H1 (cell line): ENCODE measurements at regions not wholly inside any gene's neighbourhood (a gene's known extent, or its start where the extent isn't known, plus 50 kb on each side); places are given as distances from the start of the nearest gene placed in this dataset.

Source experiments
- CTCF ChIA-PET: fragments of 300-600 bp; sonication (Branson Sonifier 250); formaldehyde crosslinking; loops from one replicate; lab custom pipeline; 2021; ENCODE audit not compliant: partially characterized antibody; lab: Charles Lee
- POLR2A ChIA-PET: fragments of 300-600 bp; sonication (Branson Sonifier 250); formaldehyde crosslinking; loops from one replicate; lab custom pipeline; 2021; ENCODE audit warnings: inconsistent platforms; ENCODE audit not compliant: partially characterized antibody; lab: Charles Lee
- DNase-seq, 2 experiments: peaks; one replicate each; pipeline versions ENCODE4 v3.0.0 to v3.0.0-alpha.2; 2010 to 2022; ENCODE audit warnings: low spot score in 2 of 2, low read depth in 1 of 2, mixed read lengths in 1 of 2
- FAIRE-seq: peaks from 2 replicates; lab custom pipeline; 2011; peaks lifted over from hg19 to GRCh38; lab: Jason Lieb, UNC
- H2AFZ ChIP-seq: 2 replicates; pipeline ENCODE4 v1.8.1; 2012; ENCODE audit warnings: low read length, inconsistent platforms
- H2AK5ac ChIP-seq: 2 replicates; pipeline ENCODE4 v1.6.1; 2013; ENCODE audit warnings: low read depth, low read length
- H2BK120ac ChIP-seq: replicated peaks from 2 replicates; pipeline ENCODE3; 2013; ENCODE audit warnings: low read depth, low read length, inconsistent platforms
- H2BK12ac ChIP-seq: 2 replicates; pipeline ENCODE4 v1.6.1; 2013; ENCODE audit warnings: low read depth, low read length
- H2BK15ac ChIP-seq: 2 replicates; pipeline ENCODE4 v1.6.1; 2013; ENCODE audit warnings: low read length
- H2BK20ac ChIP-seq: 2 replicates; pipeline ENCODE4 v1.6.1; 2013; ENCODE audit warnings: low read length
- H2BK5ac ChIP-seq: 2 replicates; pipeline ENCODE4 v1.6.1; 2013; ENCODE audit warnings: low read depth, low read length
- H3K14ac ChIP-seq: 2 replicates; pipeline ENCODE4 v1.6.1; 2013; ENCODE audit warnings: inconsistent platforms; ENCODE audit not compliant: insufficient read length
- H3K18ac ChIP-seq: 2 replicates; pipeline ENCODE4 v1.6.1; 2013; ENCODE audit warnings: low read length; ENCODE audit errors: extremely low read depth
- H3K23ac ChIP-seq: 2 replicates; pipeline ENCODE4 v1.6.1; 2013; ENCODE audit warnings: inconsistent platforms; ENCODE audit not compliant: insufficient read length
- H3K23me2 ChIP-seq: 2 replicates; pipeline ENCODE4 v1.6.1; 2013; ENCODE audit warnings: low read depth, low read length
- H3K27ac ChIP-seq: 2 replicates; pipeline ENCODE4 v1.6.1; 2011; ENCODE audit warnings: low read depth, low read length, inconsistent platforms
- H3K27me3 ChIP-seq, 4 experiments: replicated peaks in 1 of 4; 1 replicate in 1 of 4; 2 replicates in 3 of 4; pipeline versions ENCODE4 v1.6.1 to v1.8.1; 2011 to 2013; ENCODE audit warnings: low read length in 3 of 4, mild to moderate bottlenecking in 3 of 4, inconsistent platforms in 2 of 4, mixed read lengths in 2 of 4, moderate library complexity in 1 of 4; ENCODE audit not compliant: control insufficient read depth in 3 of 4, insufficient read depth in 3 of 4; ENCODE audit errors: extremely low read depth in 1 of 4
- H3K36me3 ChIP-seq, 4 experiments: 2 replicates each; pipeline versions ENCODE4 v1.6.1 to v1.8.1; 2011 to 2013; ENCODE audit warnings: mild to moderate bottlenecking in 4 of 4, low read length in 3 of 4, moderate library complexity in 2 of 4, control low read depth in 1 of 4, inconsistent platforms in 1 of 4; ENCODE audit not compliant: insufficient read depth in 4 of 4, control insufficient read depth in 2 of 4
- H3K4ac ChIP-seq: replicated peaks from 2 replicates; pipeline ENCODE3; 2013; ENCODE audit warnings: low read length, low read depth, mixed read lengths, inconsistent platforms; ENCODE audit not compliant: insufficient read length
- H3K4me1 ChIP-seq, 4 experiments: replicated peaks in 1 of 4; 1 replicate in 1 of 4; 2 replicates in 3 of 4; pipeline versions ENCODE4 v1.6.1 to v1.8.1; 2011 to 2013; ENCODE audit warnings: low read length in 3 of 4, inconsistent platforms in 2 of 4, mixed read lengths in 1 of 4; ENCODE audit not compliant: insufficient read depth in 4 of 4, control insufficient read depth in 3 of 4
- H3K4me2 ChIP-seq, 2 experiments: 2 replicates each; pipeline versions ENCODE4 v1.6.1 to v1.8.1; 2011 to 2013; ENCODE audit warnings: low read depth in 2 of 2, low read length in 2 of 2, control low read depth in 1 of 2, inconsistent platforms in 1 of 2, mild to moderate bottlenecking in 1 of 2; ENCODE audit not compliant: insufficient read depth in 1 of 2
- H3K4me3 ChIP-seq, 4 experiments: fragments of 200-600, 300-600 bp in 1 of 4; sonication (generic), shearing (Covaris generic), sonication (Bioruptor Twin) in 1 of 4; 2 replicates each; pipeline versions ENCODE4 v1.5.1 to v1.8.1; 2011 to 2016; ENCODE audit warnings: low read length in 4 of 4, low read depth in 3 of 4, control low read depth in 2 of 4, inconsistent platforms in 2 of 4, mild to moderate bottlenecking in 2 of 4, mixed read lengths in 1 of 4, moderate library complexity in 1 of 4; ENCODE audit not compliant: insufficient read depth in 2 of 4; ENCODE audit errors: extremely low read depth in 1 of 4
- H3K56ac ChIP-seq: replicated peaks from 2 replicates; pipeline ENCODE3; 2013; ENCODE audit warnings: low read depth, mild to moderate bottlenecking, mixed read lengths, low read length, inconsistent platforms; ENCODE audit not compliant: insufficient read length
- H3K79me1 ChIP-seq: 2 replicates; pipeline ENCODE4 v1.6.1; 2013; ENCODE audit warnings: low read depth, low read length, control low read depth
- H3K79me2 ChIP-seq, 2 experiments: 2 replicates each; pipeline versions ENCODE4 v1.6.1 to v1.8.1; 2012 to 2013; ENCODE audit warnings: low read length in 2 of 2, mild to moderate bottlenecking in 2 of 2, inconsistent platforms in 1 of 2; ENCODE audit not compliant: insufficient read depth in 2 of 2, control insufficient read depth in 1 of 2
- H3K9ac ChIP-seq, 4 experiments: replicated peaks in 1 of 4; 1 replicate in 1 of 4; 2 replicates in 3 of 4; pipeline versions ENCODE4 v1.6.1 to v1.8.1; 2011 to 2013; ENCODE audit warnings: low read depth in 3 of 4, low read length in 3 of 4, control low read depth in 2 of 4, mild to moderate bottlenecking in 2 of 4, moderate library complexity in 2 of 4, inconsistent platforms in 1 of 4; ENCODE audit errors: extremely low read depth in 1 of 4
- H3K9me3 ChIP-seq, 2 experiments: 2 replicates each; pipeline versions ENCODE4 v1.6.1 to v1.8.1; 2012 to 2013; ENCODE audit warnings: mild to moderate bottlenecking in 2 of 2, moderate library complexity in 2 of 2, control low read depth in 1 of 2, inconsistent platforms in 1 of 2, low read depth in 1 of 2, low read length in 1 of 2, mixed read lengths in 1 of 2; ENCODE audit not compliant: insufficient read depth in 2 of 2
- H4K20me1 ChIP-seq, 2 experiments: replicated peaks in 1 of 2; 2 replicates each; pipeline versions ENCODE3 to v1.8.1; 2011 to 2013; ENCODE audit warnings: inconsistent platforms in 2 of 2, low read length in 2 of 2, mild to moderate bottlenecking in 1 of 2; ENCODE audit not compliant: insufficient read depth in 2 of 2, control insufficient read depth in 1 of 2
- H4K5ac ChIP-seq: 2 replicates; pipeline ENCODE4 v1.6.1; 2013; ENCODE audit warnings: low read length, low read depth, mixed read lengths, inconsistent platforms; ENCODE audit not compliant: insufficient read length
- H4K8ac ChIP-seq: 2 replicates; pipeline ENCODE4 v1.8.0; 2013; ENCODE audit warnings: mild to moderate bottlenecking, moderate library complexity, low read length, inconsistent platforms; ENCODE audit not compliant: insufficient read depth; ENCODE audit errors: extremely low read depth
- H4K91ac ChIP-seq: replicated peaks from 2 replicates; pipeline ENCODE3; 2013; ENCODE audit warnings: low read length, mixed read lengths, inconsistent platforms; ENCODE audit not compliant: insufficient read length
- FOSL1 ChIP-seq: IDR thresholded peaks from 2 replicates; pipeline ENCODE4 v1.6.1; 2011; ENCODE audit warnings: mild to moderate bottlenecking, low read depth, low read length, moderate library complexity; ENCODE audit not compliant: insufficient read depth
- HDAC2 ChIP-seq, 2 experiments: fragments of 300-600 bp in 1 of 2; sonication (generic) in 1 of 2; IDR thresholded peaks; 2 replicates each; pipeline ENCODE4 v1.6.1; 2011 to 2012; ENCODE audit warnings: low read depth in 2 of 2, low read length in 2 of 2, mild to moderate bottlenecking in 2 of 2, moderate library complexity in 2 of 2, borderline replicate concordance in 1 of 2, inconsistent platforms in 1 of 2
- WGBS, 2 experiments: shearing (Covaris generic) in 1 of 2; methylation state at CpG; one replicate each; pipeline versions ENCODE4 v1.1.6 to v1.1.7; 2013 to 2015; ENCODE audit warnings: low lambda C conversion rate in 2 of 2, mixed read lengths in 2 of 2, inconsistent platforms in 1 of 2, low coverage in 1 of 2, missing lambda C conversion rate in 1 of 2; ENCODE audit not compliant: insufficient replicate concordance in 2 of 2, insufficient coverage in 1 of 2, insufficient read length in 1 of 2; ENCODE audit errors: extremely low coverage in 1 of 2, missing lambda C conversion rate in 1 of 2; 5-methylcytosine and 5-hydroxymethylcytosine counted together

DNA sequence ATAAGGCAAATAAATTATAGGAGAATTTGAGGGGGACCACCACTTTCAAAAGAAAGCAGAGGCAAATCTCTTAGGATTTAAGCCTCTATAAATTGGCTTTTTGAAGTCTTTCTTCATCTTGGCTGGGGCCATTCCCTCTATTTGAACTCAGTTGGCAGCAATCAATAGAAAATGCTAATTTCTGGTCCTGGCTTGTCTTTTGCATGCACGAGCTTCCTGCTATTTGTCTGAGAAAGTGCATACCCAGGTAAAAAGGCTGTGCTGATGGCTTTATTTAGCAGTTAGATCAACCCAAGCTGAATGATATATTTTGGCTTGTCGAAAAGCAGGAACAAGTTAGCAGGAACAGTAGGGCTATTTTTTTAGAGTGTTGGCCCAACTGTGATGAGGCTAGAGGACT lies 64.1 kb upstream of the GRAMD1B start:
- Histone ChIP-seq H2BK5ac (no peak overlapping the region), H2AK5ac (no peak overlapping the region), H3K79me1 (no peaks in the 10 kb centered on the region), H2BK120ac (no peak overlapping the region), H3K4me1 (peaks cover 0 to 5% (median 2%) of the 10 kb centered on the region in 4 experiments; a peak in 4 of 7 replicates), H3K23ac (no peak overlapping the region), H3K4me3 (peak overlapping the region in 1 of 4 experiments; percentile 7; a peak in 1 of 8 replicates), H3K4ac (no peak overlapping the region), H3K56ac (no peak overlapping the region), H2AFZ (no peak overlapping the region), H2BK20ac (no peak overlapping the region), H4K20me1 (no peaks in the 10 kb centered on the region), H4K5ac (no peak overlapping the region), H3K9ac (no peak overlapping the region), H3K9me3 (no peaks in the 10 kb centered on the region), H3K4me2 (peak overlapping the region; percentile 19 to 49; a peak in 3 of 4 replicates), H2BK12ac (no peak overlapping the region), H3K27ac (no peak overlapping the region), H3K23me2 (no peaks in the 10 kb centered on the region), H4K91ac (no peak overlapping the region), H3K79me2 (no peaks in the 10 kb centered on the region), H4K8ac (no peak overlapping the region), H2BK15ac (no peak overlapping the region), H3K14ac (no peak overlapping the region), H3K27me3 (peaks cover 0 to 3% (median 1%) of the 10 kb centered on the region in 4 experiments; a peak in 3 of 7 replicates), H3K36me3 (no peaks in the 10 kb centered on the region), H3K18ac (no peak overlapping the region)
- ChIA-PET CTCF (interaction anchor here (0.7 to 1.3 kb wide), 2 partner anchors 13 to 42 kb away, joined by 3 read pairs; no protein-coding TSS in a partner anchor), POLR2A (no interaction called here)
- FAIRE-seq (no peak), DNase-seq (no peak)
- WGBS, 2 experiments: 44% methylated on average over 2 of the region's 2 CpGs; no CpG with 5 or more reads in 1 of the 2 experiments
- no peak for TF ChIP-seq HDAC2 (IDR thresholded peaks at IDR 0.05; ENCODE audit: borderline replicate concordance in 1 of 2, low read depth in 2 of 2, low read length in 2 of 2)
- no peak for TF ChIP-seq FOSL1
